Esophagus squamous epithelium (tissue), 5 donors: ENCODE measurements at regions not wholly inside any gene's neighbourhood (a gene's known extent, or its start where the extent isn't known, plus 50 kb on each side); places are given as distances from the start of the nearest gene placed in this dataset.

Source experiments
- DNase-seq: peaks from one replicate; lab custom pipeline; 2025; lab: John Stamatoyannopoulos, UW
- H3K27ac ChIP-seq, 4 donors: fragments of 200-600 bp; sonication (generic); one replicate each; pipeline ENCODE4 v1.5.1; 2016 to 2019; ENCODE audit warnings: mild to moderate bottlenecking in 1 of 4
- H3K27me3 ChIP-seq, 4 donors: fragments of 200-600 bp; sonication (generic); 1 replicate in 3 of 4; 2 replicates in 1 of 4; pipeline versions ENCODE4 v1.5.1 to v1.6.0; 2017 to 2021; ENCODE audit warnings: antibody characterized with exemption in 1 of 4
- H3K36me3 ChIP-seq, 3 donors: fragments of 200-600 bp; sonication (generic); one replicate each; pipeline ENCODE4 v1.5.1; 2016 to 2019
- H3K4me1 ChIP-seq, 3 donors: fragments of 200-600 bp; sonication (generic); one replicate each; pipeline ENCODE4 v1.5.1; 2017 to 2019
- H3K4me3 ChIP-seq, 4 donors: fragments of 200-600 bp; sonication (generic); 1 replicate in 3 of 4; 2 replicates in 1 of 4; pipeline ENCODE4 v1.5.1; 2016 to 2019; ENCODE audit warnings: mild to moderate bottlenecking in 2 of 4, moderate library complexity in 1 of 4
- H3K9me3 ChIP-seq, 3 donors: fragments of 200-600 bp; sonication (generic); one replicate each; pipeline ENCODE4 v1.5.1; 2016 to 2019
- POLR2A ChIP-seq, 4 donors: fragments of 450-650 bp; IDR thresholded peaks; one replicate each; pipeline ENCODE4 v1.6.1; 2017; ENCODE audit warnings: antibody characterized with exemption in 4 of 4, mild to moderate bottlenecking in 4 of 4, moderate library complexity in 3 of 4
- WGBS, 2 donors: methylation state at CpG; one replicate each; pipeline ENCODE4 v1.1.5; 2018; 5-methylcytosine and 5-hydroxymethylcytosine counted together
- intact Hi-C: fragments of 100-400 bp; cut with DNase I; formaldehyde crosslinking; loops from one replicate; pipeline ENCODE4 v1.15.0; 2022
- TF ChIP-seq, protein P1 (sequence below), 6 experiments: fragments of 450-650 bp in 4 of 6; fragments of 200-600 bp in 2 of 6; sonication (generic) in 2 of 6; IDR thresholded peaks; one replicate each; pipeline ENCODE4 v1.5.1; 2016 to 2019; ENCODE audit warnings: antibody characterized with exemption in 6 of 6, mild to moderate bottlenecking in 4 of 6, moderate library complexity in 4 of 6
- donor health status: DM: yes; HTN: yes; CAD: no.

DNA sequence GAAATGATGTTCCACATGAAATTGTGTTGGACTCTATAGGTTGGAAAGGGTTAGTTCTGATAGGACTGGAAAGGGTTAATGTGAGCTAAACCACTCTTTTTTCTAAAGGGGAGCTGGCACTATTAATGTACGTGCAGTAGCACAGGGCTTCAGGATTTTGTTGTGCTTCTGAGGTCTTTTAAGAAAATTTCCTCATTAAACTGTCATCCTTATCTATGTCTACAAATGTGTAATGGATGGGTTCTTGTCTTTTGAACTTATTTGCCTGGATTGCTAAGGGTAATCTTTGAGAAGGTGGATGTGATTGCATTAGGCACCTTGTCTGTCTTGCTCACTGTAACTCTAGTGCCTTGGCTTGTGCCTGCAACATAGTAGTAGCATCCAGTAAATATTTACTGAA, 106.0 kb upstream of the SLC4A4 start:
- WGBS, 2 donors: 53 to 57% methylated on average over 1 of the region's 1 CpG
- Histone ChIP-seq H3K4me1 (peaks cover 6 to 37% (median 8%) of the 10 kb centered on the region in 3 donors), H3K27me3 (no peaks in the 10 kb centered on the region), H3K36me3 (no peaks in the 10 kb centered on the region), H3K4me3 (no peak overlapping the region), H3K27ac (no peak overlapping the region), H3K9me3 (no peaks in the 10 kb centered on the region)
- no peak for DNase-seq
- intact Hi-C loops: no loop called here
- TF ChIP-seq, protein P1, sequence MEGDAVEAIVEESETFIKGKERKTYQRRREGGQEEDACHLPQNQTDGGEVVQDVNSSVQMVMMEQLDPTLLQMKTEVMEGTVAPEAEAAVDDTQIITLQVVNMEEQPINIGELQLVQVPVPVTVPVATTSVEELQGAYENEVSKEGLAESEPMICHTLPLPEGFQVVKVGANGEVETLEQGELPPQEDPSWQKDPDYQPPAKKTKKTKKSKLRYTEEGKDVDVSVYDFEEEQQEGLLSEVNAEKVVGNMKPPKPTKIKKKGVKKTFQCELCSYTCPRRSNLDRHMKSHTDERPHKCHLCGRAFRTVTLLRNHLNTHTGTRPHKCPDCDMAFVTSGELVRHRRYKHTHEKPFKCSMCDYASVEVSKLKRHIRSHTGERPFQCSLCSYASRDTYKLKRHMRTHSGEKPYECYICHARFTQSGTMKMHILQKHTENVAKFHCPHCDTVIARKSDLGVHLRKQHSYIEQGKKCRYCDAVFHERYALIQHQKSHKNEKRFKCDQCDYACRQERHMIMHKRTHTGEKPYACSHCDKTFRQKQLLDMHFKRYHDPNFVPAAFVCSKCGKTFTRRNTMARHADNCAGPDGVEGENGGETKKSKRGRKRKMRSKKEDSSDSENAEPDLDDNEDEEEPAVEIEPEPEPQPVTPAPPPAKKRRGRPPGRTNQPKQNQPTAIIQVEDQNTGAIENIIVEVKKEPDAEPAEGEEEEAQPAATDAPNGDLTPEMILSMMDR (IDR thresholded peaks at IDR 0.05): no peak
- TF ChIP-seq POLR2A (IDR thresholded peaks at IDR 0.05): no peak

DNA sequence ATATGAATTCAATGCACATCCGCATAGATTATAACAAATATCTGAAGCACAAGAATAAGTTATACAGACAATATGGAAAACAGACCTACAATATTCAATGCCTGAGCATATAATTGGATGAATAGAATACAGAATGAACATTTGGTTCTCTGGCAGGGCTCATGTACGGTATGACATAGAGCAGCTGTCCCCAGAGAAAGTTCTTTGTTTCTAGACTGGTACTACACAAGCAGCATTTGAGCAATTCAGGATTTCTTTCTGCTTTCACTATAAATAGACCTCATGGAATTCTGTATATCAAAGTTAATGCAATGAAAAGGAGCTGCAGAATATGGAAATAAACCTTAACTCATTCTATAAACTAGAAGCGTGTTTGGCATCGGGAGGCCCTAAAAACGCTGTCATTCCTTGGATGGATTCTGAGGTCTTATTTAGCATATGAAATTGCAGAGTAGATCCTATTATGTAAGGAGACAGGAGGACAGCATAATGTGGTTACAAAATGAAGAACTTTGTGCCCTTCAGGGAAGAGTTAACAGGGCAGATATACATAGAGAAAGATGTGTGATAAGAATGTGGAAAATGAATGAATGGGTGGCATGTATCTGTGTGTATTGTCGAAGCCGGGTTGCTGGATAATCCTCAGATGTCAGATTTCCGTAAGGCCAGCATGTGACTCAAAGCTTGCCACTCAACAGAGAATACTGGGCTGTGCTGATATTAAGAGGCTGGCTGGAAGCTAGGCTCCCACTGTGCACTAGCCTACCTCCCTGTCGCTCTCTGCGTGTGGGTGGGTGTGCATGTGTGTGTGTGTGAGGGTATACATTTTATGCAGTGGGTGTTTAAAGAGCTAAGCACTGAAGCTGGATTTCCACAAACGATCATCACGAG, 103.3 kb upstream of the SLC4A4 start:
- Histone ChIP-seq H3K27me3 (no peaks in the 10 kb centered on the region), H3K9me3 (no peaks in the 10 kb centered on the region), H3K36me3 (no peaks in the 10 kb centered on the region), H3K4me1 (peaks cover 6 to 30% (median 8%) of the 10 kb centered on the region in 3 donors), H3K4me3 (no peak overlapping the region), H3K27ac (no peak overlapping the region)
- TF ChIP-seq POLR2A (IDR thresholded peaks at IDR 0.05): no peak
- TF ChIP-seq, protein P1 (IDR thresholded peaks at IDR 0.05): no peak
- intact Hi-C loops: no loop called here
- DNase-seq: no peak
- WGBS, 2 donors: 62 to 63% methylated on average over 12 of the region's 12 CpGs

DNA sequence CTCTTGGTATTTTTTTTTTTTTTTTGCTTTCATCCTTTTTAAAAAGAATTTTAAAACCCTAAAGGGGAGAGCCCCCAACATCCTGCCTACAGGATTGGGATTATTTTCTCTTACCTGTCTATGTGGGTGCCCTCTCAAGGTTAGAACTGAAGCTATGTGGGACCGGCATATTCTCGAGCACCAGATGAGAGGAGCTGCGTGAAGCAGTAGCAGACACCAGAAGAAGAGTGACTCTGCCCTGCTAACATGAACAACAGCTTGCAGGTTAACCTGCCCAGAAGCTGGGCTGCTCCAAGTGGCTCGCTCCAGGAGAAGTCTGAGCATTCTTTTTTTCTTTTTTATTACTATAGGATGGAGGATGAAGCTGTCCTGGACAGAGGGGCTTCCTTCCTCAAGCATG, 102.6 kb upstream of the SLC4A4 start:
- Histone ChIP-seq H3K9me3 (no peaks in the 10 kb centered on the region), H3K36me3 (no peaks in the 10 kb centered on the region), H3K4me3 (no peak overlapping the region), H3K27me3 (no peaks in the 10 kb centered on the region), H3K4me1 (peaks cover 0 to 24% (median 3%) of the 10 kb centered on the region in 3 donors), H3K27ac (no peak overlapping the region)
- WGBS, 2 donors: 76 to 78% methylated on average over 4 of the region's 4 CpGs
- TF ChIP-seq POLR2A (IDR thresholded peaks at IDR 0.05): no peak
- TF ChIP-seq, protein P1 (IDR thresholded peaks at IDR 0.05): no peak
- no peak for DNase-seq
- intact Hi-C loops: no loop called here

DNA sequence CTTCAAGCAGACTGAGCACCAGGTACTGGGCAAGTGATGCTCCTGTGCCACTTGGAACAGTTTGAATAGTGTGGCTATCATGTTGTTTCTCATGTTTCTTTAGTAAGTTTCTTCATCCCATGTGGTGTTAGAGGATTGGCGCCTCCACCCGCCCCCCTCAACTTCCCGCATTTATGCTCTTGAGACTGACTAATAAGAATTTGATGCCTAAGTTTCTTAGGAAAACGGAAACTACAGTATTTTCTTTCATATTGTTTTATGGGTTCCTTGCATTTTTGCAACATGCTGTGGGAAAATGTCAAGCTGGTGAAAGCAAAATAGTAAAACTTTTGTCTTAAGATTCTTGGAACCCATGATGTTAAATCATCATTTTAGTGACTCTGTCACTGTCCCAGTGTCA, 101.2 kb upstream of the SLC4A4 start:
- no peak for TF ChIP-seq POLR2A (IDR thresholded peaks at IDR 0.05)
- TF ChIP-seq, protein P1 (IDR thresholded peaks at IDR 0.05): no peak
- DNase-seq: no peak
- Histone ChIP-seq H3K4me3 (no peak overlapping the region), H3K4me1 (peaks cover 0 to 12% (median 0%) of the 10 kb centered on the region in 3 donors), H3K9me3 (no peaks in the 10 kb centered on the region), H3K36me3 (no peaks in the 10 kb centered on the region), H3K27me3 (no peaks in the 10 kb centered on the region), H3K27ac (no peak overlapping the region)
- intact Hi-C loops: no loop called here
- WGBS, 2 donors: 87 to 92% methylated on average over 4 of the region's 4 CpGs

DNA sequence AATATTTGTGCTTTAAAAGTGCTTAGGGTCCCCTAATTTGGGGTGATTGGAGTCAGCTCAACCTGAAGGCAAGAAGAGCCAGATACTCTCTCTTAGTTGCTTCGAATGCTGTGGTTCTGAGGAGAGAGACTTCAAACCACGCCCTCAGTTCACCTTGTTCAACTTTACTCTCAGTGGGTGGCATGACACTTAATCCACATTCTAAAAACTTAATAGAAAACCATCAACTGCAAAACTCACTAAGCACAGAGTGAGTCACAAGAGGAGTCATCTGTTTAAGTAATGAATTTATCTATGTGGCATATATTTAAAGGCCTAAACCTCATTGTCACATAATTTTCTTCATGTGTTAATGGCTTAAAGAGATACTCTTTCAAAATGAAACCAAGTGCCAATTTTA, 99.5 kb upstream of the SLC4A4 start:
- no peak for TF ChIP-seq POLR2A (IDR thresholded peaks at IDR 0.05)
- TF ChIP-seq, protein P1 (IDR thresholded peaks at IDR 0.05): no peak
- 51 to 65% methylated on average over 2 of the region's 2 CpGs for WGBS, 2 donors
- no peaks in the 10 kb centered on the region for H3K9me3 ChIP-seq
- H3K4me3 ChIP-seq: no peak overlapping the region
- DNase-seq: no peak
- no peaks in the 10 kb centered on the region for H3K27me3 ChIP-seq
- no peaks in the 10 kb centered on the region for H3K36me3 ChIP-seq
- peaks cover 0 to 12% (median 0%) of the 10 kb centered on the region in 3 donors for H3K4me1 ChIP-seq
- intact Hi-C loops: no loop called here
- H3K27ac ChIP-seq: no peak overlapping the region
